Neural cell (in vitro differentiated cells): ENCODE measurements at regions not wholly inside any gene's neighbourhood (a gene's known extent, or its start where the extent isn't known, plus 50 kb on each side); places are given as distances from the start of the nearest gene placed in this dataset.

Source experiments
- H2AFZ ChIP-seq: fragments of 200-600, 300-800 bp; sonication (generic), shearing (Covaris generic); 2 replicates; pipeline ENCODE4 v1.6.0; 2014; ENCODE audit warnings: low read depth, mild to moderate bottlenecking, antibody characterized with exemption, low read length, moderate library complexity
- H3F3A ChIP-seq: fragments of 200-600 bp; shearing (Covaris generic); 2 replicates; pipeline ENCODE4 v1.6.1; 2016; ENCODE audit warnings: mild to moderate bottlenecking, moderate library complexity, mixed read lengths, antibody characterized with exemption, low read length; ENCODE audit not compliant: insufficient read depth, poor library complexity, severe bottlenecking
- H3K27ac ChIP-seq: fragments of 200-600, 300-800 bp; sonication (generic), shearing (Covaris generic); 2 replicates; pipeline ENCODE4 v1.5.1; 2014; ENCODE audit warnings: mild to moderate bottlenecking, low read length, moderate library complexity
- H3K27me3 ChIP-seq: fragments of 300-800, 200-600 bp; sonication (generic), shearing (Covaris generic); 2 replicates; pipeline ENCODE4 v1.6.0; 2014; ENCODE audit warnings: mild to moderate bottlenecking, low read depth, low read length, moderate library complexity; ENCODE audit not compliant: insufficient read depth
- H3K36me3 ChIP-seq: fragments of 300-800, 200-600 bp; sonication (generic), shearing (Covaris generic); 2 replicates; pipeline ENCODE4 v1.5.1; 2014; ENCODE audit warnings: mild to moderate bottlenecking, antibody characterized with exemption, low read length, moderate library complexity; ENCODE audit not compliant: insufficient read depth
- H3K4me2 ChIP-seq: fragments of 300-800, 200-600 bp; sonication (generic), shearing (Covaris generic); 2 replicates; pipeline ENCODE4 v1.6.0; 2014; ENCODE audit warnings: mild to moderate bottlenecking, low read length
- H3K4me3 ChIP-seq: fragments of 300-800, 200-600 bp; sonication (generic), shearing (Covaris generic); 2 replicates; pipeline ENCODE4 v1.5.1; 2014; ENCODE audit warnings: mild to moderate bottlenecking, low read length, moderate library complexity
- H3K79me2 ChIP-seq: fragments of 200-600 bp; shearing (Covaris generic); replicated peaks from 2 replicates; pipeline ENCODE4 v1.6.0; 2014; ENCODE audit warnings: mild to moderate bottlenecking, low read length, moderate library complexity; ENCODE audit not compliant: insufficient read depth
- H3K9ac ChIP-seq: fragments of 300-800, 200-600 bp; sonication (generic), shearing (Covaris generic); 2 replicates; pipeline ENCODE4 v1.6.1; 2016; ENCODE audit warnings: mild to moderate bottlenecking, low read length, mixed read lengths
- H3K9me2 ChIP-seq: fragments of 200-600 bp; shearing (Covaris generic); 2 replicates; pipeline ENCODE4 v1.6.1; 2016; ENCODE audit warnings: mild to moderate bottlenecking, low read length, mixed read lengths; ENCODE audit not compliant: insufficient read depth
- H3K9me3 ChIP-seq: fragments of 200-600, 300-800 bp; sonication (generic), shearing (Covaris generic); 2 replicates; pipeline ENCODE4 v1.6.1; 2016; ENCODE audit warnings: mild to moderate bottlenecking, mixed run types, low read length, moderate library complexity, mixed read lengths
- H4K20me1 ChIP-seq: fragments of 200-600 bp; shearing (Covaris generic); 2 replicates; pipeline ENCODE4 v1.6.1; 2016; ENCODE audit warnings: mild to moderate bottlenecking, mixed run types; ENCODE audit not compliant: insufficient read depth
- EP300 ChIP-seq: fragments of 450-650 bp; conservative IDR thresholded peaks from 2 replicates; pipeline ENCODE4 v1.6.1; 2014; ENCODE audit warnings: antibody characterized with exemption, mild to moderate bottlenecking, moderate library complexity; ENCODE audit not compliant: poor library complexity, severe bottlenecking
- EZH2 ChIP-seq: fragments of 200-600, 300-800 bp; shearing (Covaris generic), sonication (generic); IDR thresholded peaks from 2 replicates; pipeline ENCODE4 v1.6.1; 2014; ENCODE audit warnings: antibody characterized with exemption, low read length, borderline replicate concordance, mild to moderate bottlenecking; ENCODE audit not compliant: insufficient read depth, poor library complexity, severe bottlenecking
- MXI1 ChIP-seq: fragments of 450-650 bp; conservative IDR thresholded peaks from 2 replicates; pipeline ENCODE4 v1.6.1; 2014; ENCODE audit warnings: antibody characterized with exemption, mild to moderate bottlenecking; ENCODE audit not compliant: poor library complexity, severe bottlenecking
- POLR2AphosphoS5 ChIP-seq: IDR thresholded peaks from 2 replicates; pipeline ENCODE4 v1.6.1; 2012
- RAD21 ChIP-seq: fragments of 450-650 bp; conservative IDR thresholded peaks from 2 replicates; pipeline ENCODE4 v1.6.1; 2014; ENCODE audit warnings: antibody characterized with exemption, mild to moderate bottlenecking, moderate library complexity
- SMC3 ChIP-seq: fragments of 450-650 bp; conservative IDR thresholded peaks from 2 replicates; pipeline ENCODE4 v1.6.1; 2014; ENCODE audit warnings: antibody characterized with exemption, mild to moderate bottlenecking, moderate library complexity; ENCODE audit not compliant: poor library complexity
- TAF1 ChIP-seq: IDR thresholded peaks from 2 replicates; pipeline ENCODE4 v1.6.1; 2012; ENCODE audit warnings: low read depth
- TF ChIP-seq, protein P1 (sequence below): IDR thresholded peaks from 2 replicates; pipeline ENCODE4 v1.6.1; 2012; ENCODE audit warnings: borderline replicate concordance
- TF ChIP-seq, protein P2 (sequence below): fragments of 450-650 bp; IDR thresholded peaks from 2 replicates; pipeline ENCODE4 v1.5.1; 2014; ENCODE audit warnings: antibody characterized with exemption, mild to moderate bottlenecking, moderate library complexity; ENCODE audit not compliant: poor library complexity, severe bottlenecking

DNA sequence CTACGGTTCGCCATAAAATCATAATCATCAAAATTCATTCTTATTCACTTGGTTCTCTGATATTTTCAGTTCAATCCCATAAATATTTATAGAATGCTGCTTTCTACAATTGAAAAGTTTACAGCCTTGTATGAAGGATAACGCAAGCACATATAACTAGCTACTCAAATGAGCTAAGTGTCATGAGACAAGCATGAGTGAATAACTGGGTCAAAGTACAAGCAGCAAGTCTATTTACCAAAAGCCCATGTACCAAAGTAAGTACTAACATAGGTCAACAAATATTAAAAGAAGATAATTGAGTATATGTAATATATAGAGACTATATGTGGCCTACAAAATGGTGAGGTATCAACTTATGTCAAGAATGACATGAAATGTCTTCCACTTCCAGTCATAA lies 596.6 kb downstream of the GBE1 start:
- H3K9me2 ChIP-seq, result no peaks in the 10 kb centered on the region
- no peaks in the 10 kb centered on the region for H3K79me2 ChIP-seq
- H3F3A ChIP-seq, result no peaks in the 10 kb centered on the region
- no peak overlapping the region for H3K9ac ChIP-seq
- no peak overlapping the region for H3K4me3 ChIP-seq
- TF ChIP-seq EZH2, result no peak
- TF ChIP-seq SMC3, result no peak
- TF ChIP-seq MXI1, result no peak
- TF ChIP-seq TAF1, result no peak
- TF ChIP-seq, protein P1, sequence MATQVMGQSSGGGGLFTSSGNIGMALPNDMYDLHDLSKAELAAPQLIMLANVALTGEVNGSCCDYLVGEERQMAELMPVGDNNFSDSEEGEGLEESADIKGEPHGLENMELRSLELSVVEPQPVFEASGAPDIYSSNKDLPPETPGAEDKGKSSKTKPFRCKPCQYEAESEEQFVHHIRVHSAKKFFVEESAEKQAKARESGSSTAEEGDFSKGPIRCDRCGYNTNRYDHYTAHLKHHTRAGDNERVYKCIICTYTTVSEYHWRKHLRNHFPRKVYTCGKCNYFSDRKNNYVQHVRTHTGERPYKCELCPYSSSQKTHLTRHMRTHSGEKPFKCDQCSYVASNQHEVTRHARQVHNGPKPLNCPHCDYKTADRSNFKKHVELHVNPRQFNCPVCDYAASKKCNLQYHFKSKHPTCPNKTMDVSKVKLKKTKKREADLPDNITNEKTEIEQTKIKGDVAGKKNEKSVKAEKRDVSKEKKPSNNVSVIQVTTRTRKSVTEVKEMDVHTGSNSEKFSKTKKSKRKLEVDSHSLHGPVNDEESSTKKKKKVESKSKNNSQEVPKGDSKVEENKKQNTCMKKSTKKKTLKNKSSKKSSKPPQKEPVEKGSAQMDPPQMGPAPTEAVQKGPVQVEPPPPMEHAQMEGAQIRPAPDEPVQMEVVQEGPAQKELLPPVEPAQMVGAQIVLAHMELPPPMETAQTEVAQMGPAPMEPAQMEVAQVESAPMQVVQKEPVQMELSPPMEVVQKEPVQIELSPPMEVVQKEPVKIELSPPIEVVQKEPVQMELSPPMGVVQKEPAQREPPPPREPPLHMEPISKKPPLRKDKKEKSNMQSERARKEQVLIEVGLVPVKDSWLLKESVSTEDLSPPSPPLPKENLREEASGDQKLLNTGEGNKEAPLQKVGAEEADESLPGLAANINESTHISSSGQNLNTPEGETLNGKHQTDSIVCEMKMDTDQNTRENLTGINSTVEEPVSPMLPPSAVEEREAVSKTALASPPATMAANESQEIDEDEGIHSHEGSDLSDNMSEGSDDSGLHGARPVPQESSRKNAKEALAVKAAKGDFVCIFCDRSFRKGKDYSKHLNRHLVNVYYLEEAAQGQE, result no peak
- TF ChIP-seq POLR2AphosphoS5, result no peak
- TF ChIP-seq, protein P2, sequence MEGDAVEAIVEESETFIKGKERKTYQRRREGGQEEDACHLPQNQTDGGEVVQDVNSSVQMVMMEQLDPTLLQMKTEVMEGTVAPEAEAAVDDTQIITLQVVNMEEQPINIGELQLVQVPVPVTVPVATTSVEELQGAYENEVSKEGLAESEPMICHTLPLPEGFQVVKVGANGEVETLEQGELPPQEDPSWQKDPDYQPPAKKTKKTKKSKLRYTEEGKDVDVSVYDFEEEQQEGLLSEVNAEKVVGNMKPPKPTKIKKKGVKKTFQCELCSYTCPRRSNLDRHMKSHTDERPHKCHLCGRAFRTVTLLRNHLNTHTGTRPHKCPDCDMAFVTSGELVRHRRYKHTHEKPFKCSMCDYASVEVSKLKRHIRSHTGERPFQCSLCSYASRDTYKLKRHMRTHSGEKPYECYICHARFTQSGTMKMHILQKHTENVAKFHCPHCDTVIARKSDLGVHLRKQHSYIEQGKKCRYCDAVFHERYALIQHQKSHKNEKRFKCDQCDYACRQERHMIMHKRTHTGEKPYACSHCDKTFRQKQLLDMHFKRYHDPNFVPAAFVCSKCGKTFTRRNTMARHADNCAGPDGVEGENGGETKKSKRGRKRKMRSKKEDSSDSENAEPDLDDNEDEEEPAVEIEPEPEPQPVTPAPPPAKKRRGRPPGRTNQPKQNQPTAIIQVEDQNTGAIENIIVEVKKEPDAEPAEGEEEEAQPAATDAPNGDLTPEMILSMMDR, result no peak
- no peak for TF ChIP-seq RAD21
- no peak for TF ChIP-seq EP300
- H3K9me3 ChIP-seq, result no peaks in the 10 kb centered on the region
- no peak overlapping the region for H3K4me2 ChIP-seq
- no peaks in the 10 kb centered on the region for H4K20me1 ChIP-seq
- no peak overlapping the region for H3K27ac ChIP-seq
- no peak overlapping the region for H2AFZ ChIP-seq
- H3K27me3 ChIP-seq, result no peaks in the 10 kb centered on the region
- no peaks in the 10 kb centered on the region for H3K36me3 ChIP-seq

- Histone ChIP-seq H4K20me1 (no peaks in the 10 kb centered on the region), H3K4me3 (no peak overlapping the region)
Observed at GRCh38 chr3:81161851-81162250, 599.6 kb downstream of the GBE1 start.

More at GRCh38 chr3:81161851-81162250, 599.6 kb downstream of the GBE1 start:
- Histone ChIP-seq H3K36me3 (no peaks in the 10 kb centered on the region), H3K27me3 (no peaks in the 10 kb centered on the region), H3K9me3 (no peaks in the 10 kb centered on the region), H3K9me2 (no peaks in the 10 kb centered on the region), H3K27ac (no peak overlapping the region), H3K79me2 (no peaks in the 10 kb centered on the region), H3F3A (no peaks in the 10 kb centered on the region), H3K4me2 (no peak overlapping the region), H2AFZ (no peak overlapping the region), H3K9ac (no peak overlapping the region)
- no peak for TF ChIP-seq TAF1
- TF ChIP-seq MXI1, result no peak
- no peak for TF ChIP-seq POLR2AphosphoS5
- TF ChIP-seq, protein P1, result no peak
- TF ChIP-seq, protein P2, result no peak
- no peak for TF ChIP-seq EZH2
- TF ChIP-seq RAD21, result no peak
- no peak for TF ChIP-seq EP300
- TF ChIP-seq SMC3, result no peak
